NCI-H2029 treated with DMSO at 0.1 percent for 48 hours (cell line): ENCODE measurements at regions not wholly inside any gene's neighbourhood (a gene's known extent, or its start where the extent isn't known, plus 50 kb on each side); places are given as distances from the start of the nearest gene placed in this dataset.

Source experiments
- DNase-seq: peaks from one replicate; lab custom pipeline; 2025; lab: John Stamatoyannopoulos, UW

GRCh38 chr16:87067836-87068761 lies 249.1 kb downstream of the C16orf95 start:
- no peak for DNase-seq

GRCh38 chr16:87068762-87069150 lies 248.4 kb downstream of the C16orf95 start:
- no peak for DNase-seq

GRCh38 chr16:87070657-87071056 lies 246.5 kb downstream of the C16orf95 start:
- DNase-seq, result no peak

GRCh38 chr16:87072101-87072500 lies 245.1 kb downstream of the C16orf95 start:
- no peak for DNase-seq

- no peak for DNase-seq
These were observed 242.4 kb downstream of the C16orf95 start for GRCh38 chr16:87074641-87075318.

GRCh38 chr16:87075319-87075860 lies 241.8 kb downstream of the C16orf95 start:
- DNase-seq, result no peak

GRCh38 chr16:87076331-87076949 lies 240.8 kb downstream of the C16orf95 start:
- DNase-seq, result no peak

- DNase-seq, result no peak
These were observed 240.0 kb downstream of the C16orf95 start for GRCh38 chr16:87076950-87077749.

- DNase-seq, result no peak
These were observed 239.5 kb downstream of the C16orf95 start for GRCh38 chr16:87077750-87078127.

GRCh38 chr16:87080571-87081167 lies 236.5 kb downstream of the C16orf95 start:
- no peak for DNase-seq

- DNase-seq, result no peak
These were observed 231.8 kb downstream of the C16orf95 start for GRCh38 chr16:87085441-87085840.

GRCh38 chr16:87086156-87086555 lies 231.0 kb downstream of the C16orf95 start:
- DNase-seq, result no peak

- no peak for DNase-seq
These were observed 230.6 kb downstream of the C16orf95 start for GRCh38 chr16:87086575-87086974.

GRCh38 chr16:87092958-87093357 lies 224.2 kb downstream of the C16orf95 start:
- DNase-seq, result no peak

GRCh38 chr16:87093804-87094555 lies 223.2 kb downstream of the C16orf95 start:
- no peak for DNase-seq

GRCh38 chr16:87094556-87094865 lies 222.7 kb downstream of the C16orf95 start:
- DNase-seq, result no peak

GRCh38 chr16:87095271-87095670 lies 221.9 kb downstream of the C16orf95 start:
- DNase-seq, result no peak

- DNase-seq, result no peak
These were observed 220.4 kb downstream of the C16orf95 start for GRCh38 chr16:87096746-87097333.

- DNase-seq, result no peak
These were observed 218.8 kb downstream of the C16orf95 start for GRCh38 chr16:87098361-87098760.

- no peak for DNase-seq
These were observed 218.0 kb downstream of the C16orf95 start for GRCh38 chr16:87098976-87099720.
